ENCODE measurements at regions not wholly inside any gene's neighbourhood (a gene's known extent, or its start where the extent isn't known, plus 50 kb on each side); places are given as distances from the start of the nearest gene placed in this dataset.

DNA sequence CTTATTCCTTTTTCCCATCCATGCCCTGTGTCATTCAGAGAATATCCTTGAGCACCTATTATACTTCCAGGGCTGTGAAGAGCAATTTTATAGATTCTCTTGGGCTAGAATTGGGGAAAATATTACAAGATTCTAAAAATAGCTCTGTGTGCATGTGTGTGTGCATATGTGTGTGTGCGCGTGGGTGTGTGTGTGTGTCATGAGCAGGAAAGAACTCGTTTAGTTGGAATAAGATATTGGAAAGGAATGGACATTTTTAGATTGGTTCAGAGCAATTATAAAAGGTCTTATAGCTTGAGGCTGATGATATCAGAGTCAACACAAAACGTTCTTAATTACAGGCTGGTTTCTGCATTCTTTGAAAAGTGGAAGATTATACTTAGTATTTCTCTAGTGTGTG is 212.1 kb upstream of the COPS8 start:
- H3K27me3 ChIP-seq (ENCODE audit: insufficient read depth, low read length) = no peaks in the 10 kb centered on the region
- H3K4me1 ChIP-seq (ENCODE audit: control insufficient read depth, insufficient read depth, low read length, unreplicated experiment) = peaks cover 25% of the 10 kb centered on the region

DNA sequence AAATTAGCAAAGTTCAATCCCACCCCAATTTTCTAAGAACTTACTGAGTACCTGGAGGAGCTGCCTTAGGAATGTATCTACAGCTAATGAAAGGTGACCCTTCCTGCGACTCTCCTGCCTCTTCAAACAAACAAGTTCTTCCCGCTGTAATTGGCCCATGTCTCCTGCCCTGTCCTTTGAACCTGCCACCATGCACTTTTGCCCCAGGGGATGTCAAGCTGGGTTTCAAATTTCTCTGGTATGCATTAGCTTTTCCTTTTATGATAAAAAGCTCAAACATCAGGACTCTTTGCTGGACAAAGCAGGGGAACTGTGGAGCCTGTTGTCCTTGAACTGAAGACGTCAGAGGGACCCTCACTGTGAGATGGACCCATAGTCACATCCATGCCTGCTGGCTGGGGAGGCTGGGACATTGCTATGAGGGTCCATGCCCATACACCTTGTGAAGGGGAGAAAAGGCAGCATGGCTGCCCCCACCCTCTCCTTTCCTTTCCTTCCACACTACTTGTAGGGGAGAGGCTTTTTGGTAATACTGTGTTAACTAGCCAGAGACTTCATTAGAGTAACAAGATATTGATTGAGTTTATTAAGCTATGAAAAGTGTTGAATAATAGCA is 210.7 kb upstream of the COPS8 start:
- H3K27me3 ChIP-seq (ENCODE audit: insufficient read depth, low read length) = no peaks in the 10 kb centered on the region
- H2AFZ ChIP-seq (ENCODE audit: low read length, unreplicated experiment) = no peak overlapping the region
- no peaks in the 10 kb centered on the region for H3K36me3 ChIP-seq (ENCODE audit: insufficient read depth, low read length)
- no peaks in the 10 kb centered on the region for H3K79me2 ChIP-seq (ENCODE audit: control insufficient read depth, insufficient read depth, low read length, unreplicated experiment)
- no peak overlapping the region for H3K27ac ChIP-seq (ENCODE audit: low read depth, low read length)
- H3K4me3 ChIP-seq (ENCODE audit: low read depth, low read length) = no peak overlapping the region
- H3K4me1 ChIP-seq (ENCODE audit: control insufficient read depth, insufficient read depth, low read length, unreplicated experiment) = peaks cover 25% of the 10 kb centered on the region

More for the DNA sequence above, 212.1 kb upstream of the COPS8 start:
- H3K79me2 ChIP-seq (ENCODE audit: control insufficient read depth, insufficient read depth, low read length, unreplicated experiment) = no peaks in the 10 kb centered on the region
- no peak overlapping the region for H3K4me3 ChIP-seq (ENCODE audit: low read depth, low read length)
- no peak overlapping the region for H2AFZ ChIP-seq (ENCODE audit: low read length, unreplicated experiment)
- no peaks in the 10 kb centered on the region for H3K36me3 ChIP-seq (ENCODE audit: insufficient read depth, low read length)
- no peak overlapping the region for H3K27ac ChIP-seq (ENCODE audit: low read depth, low read length)

DNA sequence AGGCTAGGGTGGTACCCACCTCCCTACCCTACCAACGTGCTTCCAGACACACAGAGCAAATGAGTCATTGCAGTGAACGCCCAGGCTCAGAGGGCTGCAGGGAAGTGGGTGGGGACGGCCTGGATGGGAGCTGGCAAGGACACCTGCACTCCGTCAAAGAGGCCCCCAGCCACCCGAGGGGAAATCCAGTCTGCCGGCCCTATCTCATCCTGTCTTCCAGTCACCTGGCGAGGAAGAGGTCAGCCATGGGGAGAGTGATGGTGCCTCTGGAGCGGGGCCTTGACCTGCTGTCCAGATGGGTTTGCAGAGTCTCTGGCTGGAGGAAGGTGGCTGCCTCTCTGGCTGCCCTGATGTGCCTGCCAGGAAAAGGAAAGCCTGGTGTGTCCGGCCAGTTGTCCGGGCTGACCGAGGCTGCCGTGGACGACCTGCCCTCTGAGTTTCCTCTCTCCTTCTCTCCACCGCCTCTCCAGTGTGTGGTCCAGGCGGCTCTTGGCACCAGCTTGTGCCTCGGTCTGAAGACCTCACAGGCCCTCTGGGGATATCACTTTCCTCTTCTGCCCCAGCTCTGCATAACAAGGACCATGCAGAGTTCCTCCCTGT is 209.7 kb upstream of the COPS8 start:
- Histone ChIP-seq H3K4me3 (ENCODE audit: low read depth, low read length) (no peak overlapping the region), H3K36me3 (ENCODE audit: insufficient read depth, low read length) (no peaks in the 10 kb centered on the region), H3K27me3 (ENCODE audit: insufficient read depth, low read length) (no peaks in the 10 kb centered on the region), H3K27ac (ENCODE audit: low read depth, low read length) (no peak overlapping the region), H3K79me2 (ENCODE audit: control insufficient read depth, insufficient read depth, low read length, unreplicated experiment) (no peaks in the 10 kb centered on the region), H2AFZ (ENCODE audit: low read length, unreplicated experiment) (no peak overlapping the region), H3K4me1 (ENCODE audit: control insufficient read depth, insufficient read depth, low read length, unreplicated experiment) (peaks cover 16% of the 10 kb centered on the region)

DNA sequence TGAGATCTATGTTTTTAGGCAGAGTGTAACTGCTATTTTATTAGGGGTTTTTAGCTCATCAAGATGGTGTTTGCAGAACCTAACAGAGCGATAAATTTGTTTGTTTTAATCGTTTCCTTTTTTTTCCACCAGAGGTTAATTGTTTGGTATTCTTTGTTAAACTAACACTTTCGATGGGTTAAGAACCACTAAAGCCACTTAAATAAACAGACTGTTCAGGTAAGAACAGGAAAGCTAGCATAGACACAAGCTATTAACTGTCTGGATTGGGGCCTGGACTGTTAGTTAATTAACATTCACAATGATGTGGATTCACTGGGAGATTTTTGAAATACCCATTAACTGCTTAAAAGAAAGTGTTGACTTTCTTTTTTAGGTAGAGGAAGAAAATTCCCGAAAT is 209.0 kb upstream of the COPS8 start:
- no peak overlapping the region for H2AFZ ChIP-seq (ENCODE audit: low read length, unreplicated experiment)
- no peak overlapping the region for H3K4me3 ChIP-seq (ENCODE audit: low read depth, low read length)
- no peak overlapping the region for H3K27ac ChIP-seq (ENCODE audit: low read depth, low read length)
- no peaks in the 10 kb centered on the region for H3K27me3 ChIP-seq (ENCODE audit: insufficient read depth, low read length)
- H3K36me3 ChIP-seq (ENCODE audit: insufficient read depth, low read length) = no peaks in the 10 kb centered on the region
- H3K79me2 ChIP-seq (ENCODE audit: control insufficient read depth, insufficient read depth, low read length, unreplicated experiment) = no peaks in the 10 kb centered on the region
- peaks cover 10% of the 10 kb centered on the region for H3K4me1 ChIP-seq (ENCODE audit: control insufficient read depth, insufficient read depth, low read length, unreplicated experiment)

DNA sequence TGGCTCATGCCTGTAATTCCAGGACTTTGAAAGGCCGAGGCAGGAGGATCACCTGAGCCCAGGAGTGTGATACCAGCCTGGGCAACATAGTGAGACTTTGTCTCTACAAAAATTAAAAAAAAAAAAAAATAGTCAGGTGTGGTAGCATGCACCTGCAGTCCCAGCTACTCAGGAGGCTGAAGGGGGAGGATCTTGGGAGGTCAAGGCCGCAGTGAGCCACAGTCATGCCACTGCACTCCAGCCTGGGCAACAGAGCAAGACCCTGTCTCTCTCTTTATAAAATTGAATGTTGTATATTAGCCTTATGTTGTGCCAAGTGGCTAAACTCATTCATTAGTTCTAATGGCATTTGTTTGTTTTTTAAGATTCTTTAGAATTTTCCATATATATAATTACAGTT is 207.7 kb upstream of the COPS8 start:
- Histone ChIP-seq H2AFZ (ENCODE audit: low read length, unreplicated experiment) (no peak overlapping the region), H3K27me3 (ENCODE audit: insufficient read depth, low read length) (no peaks in the 10 kb centered on the region), H3K4me1 (ENCODE audit: control insufficient read depth, insufficient read depth, low read length, unreplicated experiment) (peaks cover 3% of the 10 kb centered on the region), H3K79me2 (ENCODE audit: control insufficient read depth, insufficient read depth, low read length, unreplicated experiment) (no peaks in the 10 kb centered on the region), H3K4me3 (ENCODE audit: low read depth, low read length) (no peak overlapping the region), H3K27ac (ENCODE audit: low read depth, low read length) (no peak overlapping the region), H3K36me3 (ENCODE audit: insufficient read depth, low read length) (no peaks in the 10 kb centered on the region)

DNA sequence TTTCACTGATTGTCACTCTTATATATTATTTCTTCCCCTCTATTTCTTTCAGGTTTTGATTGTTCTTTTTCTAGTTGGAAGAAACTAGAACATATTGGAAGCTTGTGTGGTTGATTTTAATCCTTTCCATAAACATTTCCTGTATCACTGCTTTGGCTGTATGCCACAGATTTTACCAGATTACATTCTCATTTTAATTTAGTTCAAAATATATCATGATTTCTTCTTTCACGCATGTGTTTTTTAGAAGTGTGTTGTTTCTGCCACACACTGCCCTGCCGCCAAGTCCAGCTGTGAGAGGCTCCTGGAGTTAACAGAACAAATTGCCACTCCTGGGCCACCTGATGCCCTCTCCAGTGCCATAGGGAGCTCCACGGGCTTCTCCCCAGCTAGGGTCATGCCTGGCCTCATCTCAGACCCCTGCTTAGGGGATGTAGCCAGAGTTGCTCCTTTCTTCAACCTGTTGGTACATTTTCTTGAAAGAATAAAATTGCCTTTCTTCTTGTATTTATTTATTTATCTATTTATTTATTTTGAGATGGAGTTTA is 206.2 kb upstream of the COPS8 start:
- no peaks in the 10 kb centered on the region for H3K27me3 ChIP-seq (ENCODE audit: insufficient read depth, low read length)
- no peaks in the 10 kb centered on the region for H3K79me2 ChIP-seq (ENCODE audit: control insufficient read depth, insufficient read depth, low read length, unreplicated experiment)
- H3K27ac ChIP-seq (ENCODE audit: low read depth, low read length) = no peak overlapping the region
- no peak overlapping the region for H2AFZ ChIP-seq (ENCODE audit: low read length, unreplicated experiment)
- H3K4me3 ChIP-seq (ENCODE audit: low read depth, low read length) = no peak overlapping the region
- H3K4me1 ChIP-seq (ENCODE audit: control insufficient read depth, insufficient read depth, low read length, unreplicated experiment) = peaks cover 3% of the 10 kb centered on the region
- H3K36me3 ChIP-seq (ENCODE audit: insufficient read depth, low read length) = no peaks in the 10 kb centered on the region

DNA sequence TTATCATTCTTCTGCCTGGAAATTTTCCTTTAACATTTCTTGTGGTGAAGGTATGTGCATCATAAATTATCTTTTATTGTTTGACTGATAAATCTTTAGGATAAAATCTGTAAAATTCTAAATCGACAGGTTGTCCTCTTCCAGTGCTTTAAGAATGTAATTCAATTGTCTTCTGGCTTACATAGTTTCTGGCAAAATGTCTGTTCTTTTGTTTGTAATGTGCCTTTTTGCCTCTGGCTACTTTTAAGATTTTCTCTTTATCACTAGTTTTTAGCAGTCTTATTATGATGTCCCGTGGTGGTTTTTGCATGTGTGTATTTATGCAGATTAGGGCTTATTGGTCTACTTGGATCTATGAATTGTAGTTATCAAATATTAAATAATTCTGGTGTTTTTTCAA is 203.6 kb upstream of the COPS8 start:
- Histone ChIP-seq H3K27ac (ENCODE audit: low read depth, low read length) (no peak overlapping the region), H3K4me3 (ENCODE audit: low read depth, low read length) (no peak overlapping the region), H3K36me3 (ENCODE audit: insufficient read depth, low read length) (no peaks in the 10 kb centered on the region), H3K4me1 (ENCODE audit: control insufficient read depth, insufficient read depth, low read length, unreplicated experiment) (peaks cover 3% of the 10 kb centered on the region), H2AFZ (ENCODE audit: low read length, unreplicated experiment) (no peak overlapping the region), H3K79me2 (ENCODE audit: control insufficient read depth, insufficient read depth, low read length, unreplicated experiment) (no peaks in the 10 kb centered on the region), H3K27me3 (ENCODE audit: insufficient read depth, low read length) (no peaks in the 10 kb centered on the region)

DNA sequence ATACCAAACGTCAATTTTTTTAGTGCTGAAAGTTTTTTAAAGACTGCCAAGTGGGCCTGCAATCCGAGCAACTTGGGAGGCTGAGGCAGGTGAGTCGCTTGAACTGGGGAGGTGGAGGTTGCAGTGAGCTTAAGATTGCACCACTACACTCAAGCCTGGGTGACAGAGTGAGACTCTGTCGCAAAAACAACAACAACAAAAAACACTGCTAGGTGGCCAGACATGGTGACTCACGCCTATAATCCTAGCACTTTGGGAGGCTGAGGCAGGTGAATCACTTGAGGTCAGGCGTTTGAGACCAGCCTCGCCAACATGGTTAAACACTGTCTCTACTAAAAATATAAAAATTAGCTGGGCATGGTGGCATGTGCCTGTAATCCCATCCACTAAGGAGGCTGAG is 202.8 kb upstream of the COPS8 start:
- no peaks in the 10 kb centered on the region for H3K27me3 ChIP-seq (ENCODE audit: insufficient read depth, low read length)
- H3K4me1 ChIP-seq (ENCODE audit: control insufficient read depth, insufficient read depth, low read length, unreplicated experiment) = peaks cover 10% of the 10 kb centered on the region
- no peaks in the 10 kb centered on the region for H3K79me2 ChIP-seq (ENCODE audit: control insufficient read depth, insufficient read depth, low read length, unreplicated experiment)
- no peak overlapping the region for H2AFZ ChIP-seq (ENCODE audit: low read length, unreplicated experiment)
- H3K36me3 ChIP-seq (ENCODE audit: insufficient read depth, low read length) = no peaks in the 10 kb centered on the region
- no peak overlapping the region for H3K27ac ChIP-seq (ENCODE audit: low read depth, low read length)
- H3K4me3 ChIP-seq (ENCODE audit: low read depth, low read length) = no peak overlapping the region

DNA sequence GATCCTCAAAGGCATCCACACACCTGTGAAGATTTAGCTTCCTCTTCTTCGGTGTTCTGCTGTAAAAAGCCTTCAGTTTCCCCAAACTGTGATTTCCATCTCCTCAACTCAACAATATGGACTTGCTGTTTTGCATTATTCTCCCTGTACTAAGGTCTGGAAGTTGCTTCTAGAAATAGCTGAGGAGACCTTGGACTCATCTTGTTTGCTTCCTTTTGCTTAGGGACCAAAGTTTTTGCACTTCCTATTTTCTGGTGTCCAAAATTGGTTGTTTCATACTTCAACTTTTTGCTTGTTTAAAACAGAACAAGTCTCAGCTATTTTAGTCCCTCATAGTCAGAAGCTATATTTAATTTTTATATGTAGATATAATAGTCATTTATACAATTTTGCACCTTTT is 201.9 kb upstream of the COPS8 start:
- Histone ChIP-seq H3K4me1 (ENCODE audit: control insufficient read depth, insufficient read depth, low read length, unreplicated experiment) (peaks cover 12% of the 10 kb centered on the region), H3K27me3 (ENCODE audit: insufficient read depth, low read length) (no peaks in the 10 kb centered on the region), H3K79me2 (ENCODE audit: control insufficient read depth, insufficient read depth, low read length, unreplicated experiment) (no peaks in the 10 kb centered on the region), H3K4me3 (ENCODE audit: low read depth, low read length) (no peak overlapping the region), H3K27ac (ENCODE audit: low read depth, low read length) (no peak overlapping the region), H2AFZ (ENCODE audit: low read length, unreplicated experiment) (no peak overlapping the region), H3K36me3 (ENCODE audit: insufficient read depth, low read length) (no peaks in the 10 kb centered on the region)

DNA sequence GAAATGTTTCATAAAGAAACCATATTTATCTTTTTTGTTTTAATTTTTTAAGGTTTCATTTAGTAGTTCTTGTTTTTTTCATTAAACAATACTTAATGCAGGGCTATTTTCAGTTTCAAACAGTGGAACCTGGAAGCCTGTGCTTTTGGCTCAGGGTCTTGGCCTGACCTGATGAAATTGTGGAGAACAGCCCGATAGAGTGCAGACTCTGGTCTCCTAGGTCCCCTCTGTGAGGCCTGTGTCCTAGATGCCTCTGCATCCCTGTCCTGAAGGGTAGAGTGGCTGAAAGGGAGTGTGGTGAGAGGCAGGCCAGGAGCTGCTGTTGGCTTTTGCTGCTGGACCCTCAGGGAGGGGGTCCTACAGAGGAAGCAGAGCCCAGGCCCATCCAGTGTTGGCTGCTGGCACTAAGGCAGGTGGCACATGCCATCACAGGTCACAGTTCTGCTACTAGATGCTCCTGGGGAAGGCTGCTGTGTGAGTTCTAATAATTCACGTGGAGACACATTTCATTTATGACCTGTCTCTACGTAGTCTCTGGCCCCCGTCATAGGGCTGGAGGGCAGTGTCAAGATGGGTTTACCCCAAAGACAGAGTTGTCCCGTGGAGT is 201.0 kb upstream of the COPS8 start:
- H3K36me3 ChIP-seq (ENCODE audit: insufficient read depth, low read length) = no peaks in the 10 kb centered on the region
- H3K79me2 ChIP-seq (ENCODE audit: control insufficient read depth, insufficient read depth, low read length, unreplicated experiment) = no peaks in the 10 kb centered on the region
- H3K27me3 ChIP-seq (ENCODE audit: insufficient read depth, low read length) = no peaks in the 10 kb centered on the region
- H3K4me3 ChIP-seq (ENCODE audit: low read depth, low read length) = no peak overlapping the region
- H3K4me1 ChIP-seq (ENCODE audit: control insufficient read depth, insufficient read depth, low read length, unreplicated experiment) = peaks cover 12% of the 10 kb centered on the region
- no peak overlapping the region for H3K27ac ChIP-seq (ENCODE audit: low read depth, low read length)
- no peak overlapping the region for H2AFZ ChIP-seq (ENCODE audit: low read length, unreplicated experiment)

DNA sequence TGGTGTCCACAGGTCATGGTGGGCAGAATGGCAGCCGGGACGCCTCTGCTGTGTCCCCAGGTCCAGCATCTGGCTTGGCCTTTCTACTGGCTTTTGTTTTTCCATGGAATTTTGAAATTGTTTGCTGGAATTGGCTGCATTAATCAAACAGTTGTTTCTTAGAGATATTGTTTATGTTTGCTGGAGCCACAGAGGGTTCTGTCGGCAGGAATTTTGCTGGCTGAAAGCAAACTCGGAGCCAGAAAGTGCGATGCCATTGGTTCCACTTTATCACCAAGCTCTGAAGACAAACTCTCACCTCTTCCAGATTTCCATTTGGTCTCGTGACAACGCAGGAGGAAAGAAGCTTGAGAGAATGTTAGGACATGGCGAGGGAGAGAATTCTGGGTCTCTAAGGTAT is 199.2 kb upstream of the COPS8 start:
- Histone ChIP-seq H3K79me2 (ENCODE audit: control insufficient read depth, insufficient read depth, low read length, unreplicated experiment) (no peaks in the 10 kb centered on the region), H3K27me3 (ENCODE audit: insufficient read depth, low read length) (no peaks in the 10 kb centered on the region), H2AFZ (ENCODE audit: low read length, unreplicated experiment) (no peak overlapping the region), H3K4me1 (ENCODE audit: control insufficient read depth, insufficient read depth, low read length, unreplicated experiment) (peaks cover 12% of the 10 kb centered on the region), H3K36me3 (ENCODE audit: insufficient read depth, low read length) (no peaks in the 10 kb centered on the region), H3K27ac (ENCODE audit: low read depth, low read length) (no peak overlapping the region), H3K4me3 (ENCODE audit: low read depth, low read length) (no peak overlapping the region)
